ENCODE measurements at regions not wholly inside any gene's neighbourhood (a gene's known extent, or its start where the extent isn't known, plus 50 kb on each side); places are given as distances from the start of the nearest gene placed in this dataset.

DNA sequence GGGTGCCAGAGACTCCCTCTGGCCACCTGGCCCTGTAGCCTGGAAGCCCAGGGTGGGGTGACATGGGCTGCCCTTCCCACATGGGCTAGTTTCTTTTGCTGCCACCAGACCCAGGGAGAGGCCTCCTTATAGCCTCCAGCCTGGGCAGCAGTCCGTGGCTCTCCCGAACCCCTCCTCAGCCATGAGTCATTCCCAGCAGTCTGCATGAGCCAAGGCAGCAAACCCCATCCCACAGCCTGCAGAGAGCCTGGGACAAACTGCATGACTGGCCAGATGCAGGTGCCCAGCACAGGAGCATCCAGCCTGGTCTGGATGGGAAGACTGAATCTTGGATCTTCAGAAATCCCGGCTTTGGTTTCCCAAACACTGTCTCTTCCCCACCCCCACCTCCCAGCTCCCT lies 75.7 kb downstream of the MRPL14 start (continued):
- TF ChIP-seq CTCF (IDR thresholded peaks at IDR 0.05): no peak
- TF ChIP-seq NFIC (IDR thresholded peaks at IDR 0.05; ENCODE audit: borderline replicate concordance): peak; percentile 48; the same call in 1 of the 2 replicates
- TF ChIP-seq TAF1 (IDR thresholded peaks at IDR 0.05; ENCODE audit: borderline replicate concordance, low read depth, low read length): no peak
- TF ChIP-seq, protein P1, sequence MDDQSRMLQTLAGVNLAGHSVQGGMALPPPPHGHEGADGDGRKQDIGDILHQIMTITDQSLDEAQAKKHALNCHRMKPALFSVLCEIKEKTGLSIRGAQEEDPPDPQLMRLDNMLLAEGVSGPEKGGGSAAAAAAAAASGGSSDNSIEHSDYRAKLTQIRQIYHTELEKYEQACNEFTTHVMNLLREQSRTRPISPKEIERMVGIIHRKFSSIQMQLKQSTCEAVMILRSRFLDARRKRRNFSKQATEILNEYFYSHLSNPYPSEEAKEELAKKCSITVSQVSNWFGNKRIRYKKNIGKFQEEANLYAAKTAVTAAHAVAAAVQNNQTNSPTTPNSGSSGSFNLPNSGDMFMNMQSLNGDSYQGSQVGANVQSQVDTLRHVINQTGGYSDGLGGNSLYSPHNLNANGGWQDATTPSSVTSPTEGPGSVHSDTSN (IDR thresholded peaks at IDR 0.05): no peak
- no peak for TF ChIP-seq SMC3 (IDR thresholded peaks at IDR 0.05; ENCODE audit: low read depth, low read length)
- TF ChIP-seq USF1 (IDR thresholded peaks at IDR 0.05; ENCODE audit: borderline replicate concordance, low read depth): no peak
- no peak for TF ChIP-seq GATA2 (CRISPR knock-in tag; IDR thresholded peaks at IDR 0.05)

DNA sequence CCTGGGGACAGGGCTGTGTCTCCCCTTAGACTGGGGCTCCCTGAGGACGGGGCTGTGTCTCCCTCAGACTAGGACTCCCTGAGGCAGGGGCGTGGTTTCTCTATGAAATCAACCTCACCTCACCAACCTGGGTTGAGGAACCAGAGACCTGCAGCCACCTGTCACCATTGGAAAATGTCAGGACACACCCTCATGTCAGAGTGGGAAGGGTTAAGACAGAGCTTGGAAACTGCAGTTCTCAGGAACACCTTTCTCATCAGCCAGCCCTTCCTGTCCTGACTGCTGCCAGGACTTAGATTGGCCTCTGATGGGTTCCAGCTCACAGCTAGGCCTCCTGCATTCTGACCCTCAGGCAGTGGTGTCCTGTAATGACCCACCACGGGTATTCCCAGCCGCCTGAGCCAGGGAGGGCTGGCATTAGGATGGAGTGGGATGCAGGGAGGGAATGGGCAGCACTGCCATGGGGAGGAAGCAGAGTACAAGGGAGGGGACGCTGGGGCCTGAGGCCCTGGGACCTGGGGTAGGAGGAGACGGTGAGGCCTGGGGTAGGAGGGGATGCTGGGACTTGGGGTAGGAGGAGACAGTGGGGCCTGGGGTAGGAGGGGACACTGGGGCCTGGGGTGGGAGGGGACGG lies 76.3 kb downstream of the MRPL14 start:
- TF ChIP-seq EZH2phosphoT487 (IDR thresholded peaks at IDR 0.05; ENCODE audit: borderline replicate concordance, low read depth): no peak
- TF ChIP-seq, protein P2, sequence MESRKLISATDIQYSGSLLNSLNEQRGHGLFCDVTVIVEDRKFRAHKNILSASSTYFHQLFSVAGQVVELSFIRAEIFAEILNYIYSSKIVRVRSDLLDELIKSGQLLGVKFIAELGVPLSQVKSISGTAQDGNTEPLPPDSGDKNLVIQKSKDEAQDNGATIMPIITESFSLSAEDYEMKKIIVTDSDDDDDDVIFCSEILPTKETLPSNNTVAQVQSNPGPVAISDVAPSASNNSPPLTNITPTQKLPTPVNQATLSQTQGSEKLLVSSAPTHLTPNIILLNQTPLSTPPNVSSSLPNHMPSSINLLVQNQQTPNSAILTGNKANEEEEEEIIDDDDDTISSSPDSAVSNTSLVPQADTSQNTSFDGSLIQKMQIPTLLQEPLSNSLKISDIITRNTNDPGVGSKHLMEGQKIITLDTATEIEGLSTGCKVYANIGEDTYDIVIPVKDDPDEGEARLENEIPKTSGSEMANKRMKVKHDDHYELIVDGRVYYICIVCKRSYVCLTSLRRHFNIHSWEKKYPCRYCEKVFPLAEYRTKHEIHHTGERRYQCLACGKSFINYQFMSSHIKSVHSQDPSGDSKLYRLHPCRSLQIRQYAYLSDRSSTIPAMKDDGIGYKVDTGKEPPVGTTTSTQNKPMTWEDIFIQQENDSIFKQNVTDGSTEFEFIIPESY (IDR thresholded peaks at IDR 0.05; ENCODE audit: borderline replicate concordance, low read depth): no peak
- TF ChIP-seq RCOR1 (IDR thresholded peaks at IDR 0.05; ENCODE audit: low read length): peak; percentile 87
- TF ChIP-seq, protein P1 (IDR thresholded peaks at IDR 0.05): peak; percentile 20; the same call in 1 of the 2 replicates
- peak; percentile 58; the same call in 1 of the 2 replicates for TF ChIP-seq TCF12 (IDR thresholded peaks at IDR 0.05)
- TF ChIP-seq FOXJ3 (CRISPR knock-in tag; IDR thresholded peaks at IDR 0.05): peak; percentile 84; the same call in 1 of the 2 replicates
- peak; percentile 38 for TF ChIP-seq RAD21 (IDR thresholded peaks at IDR 0.05; ENCODE audit: low read length)
- no peak for TF ChIP-seq RFX5 (IDR thresholded peaks at IDR 0.05; ENCODE audit: low read length)
- TF ChIP-seq GATA2 (CRISPR knock-in tag; IDR thresholded peaks at IDR 0.05): peak; percentile 79
- TF ChIP-seq SMC3 (IDR thresholded peaks at IDR 0.05; ENCODE audit: low read depth, low read length): peak; percentile 15; the same call in 1 of the 2 replicates
- peak in 1 of 2 experiments; percentile 97; a peak in 2 of 4 replicates for TF ChIP-seq EP300 (IDR thresholded peaks at IDR 0.05; ENCODE audit: borderline replicate concordance in 1 of 2, low read depth in 1 of 2, low read length in 1 of 2)
- no peak for TF ChIP-seq USF2 (IDR thresholded peaks at IDR 0.05; ENCODE audit: borderline replicate concordance, low read depth, low read length)
- TF ChIP-seq IRF3 (IDR thresholded peaks at IDR 0.05; ENCODE audit: low read depth, low read length): no peak
- no peak for TF ChIP-seq FOSL2 (IDR thresholded peaks at IDR 0.05; ENCODE audit: borderline replicate concordance, low read depth)
- peak; percentile 74 for TF ChIP-seq CHD2 (IDR thresholded peaks at IDR 0.05; ENCODE audit: low read length, partially characterized antibody)
- H3K27me3 ChIP-seq (ENCODE audit: insufficient read depth): no peaks in the 10 kb centered on the region
- peak; percentile 87 for DNase-seq
- no peaks in the 10 kb centered on the region for H3K9me3 ChIP-seq
- no peaks in the 10 kb centered on the region for H3K36me3 ChIP-seq (replicated peaks in 1 of 2; ENCODE audit: control insufficient read depth in 1 of 2, insufficient read depth in 2 of 2, low read length in 1 of 2)
- H3F3A ChIP-seq (replicated peaks; ENCODE audit: insufficient read depth): peaks cover 5% of the 10 kb centered on the region
- ChIA-PET CTCF (interaction anchor here (0.8 to 12.2 kb wide), 20 partner anchors 8 to 281 kb away, joined by 3 to 203 read pairs (median 4); partner anchors contain the start of gene VEGFA), POLR2A (interaction anchor here (0.8 to 5.7 kb wide), 13 partner anchors 8 to 281 kb away, joined by 3 to 49 read pairs (median 4); partner anchors contain the start of gene VEGFA)
- no peaks in the 10 kb centered on the region for H4K20me1 ChIP-seq (ENCODE audit: insufficient read depth)
- peak overlapping the region; percentile 68 to 94 for H3K27ac ChIP-seq (ENCODE audit: low read depth in 2 of 2, low read length in 1 of 2)
- H3K9me2 ChIP-seq: no peaks in the 10 kb centered on the region
- H3K4me2 ChIP-seq: peak overlapping the region; percentile 15; the same call in 1 of the 2 replicates
- 40% methylated on average over 4 of the region's 7 CpGs for WGBS (ENCODE audit: low lambda C conversion rate)
- no peaks in the 10 kb centered on the region for H3K79me2 ChIP-seq (ENCODE audit: insufficient read depth)
- no peak overlapping the region for H3K4me3 ChIP-seq (ENCODE audit: low read depth in 2 of 2, low read length in 1 of 2)
- H2AFZ ChIP-seq (ENCODE audit: low read depth): peak overlapping the region; percentile 36; the same call in 1 of the 2 replicates
- peaks cover 53 to 98% of the 10 kb centered on the region in 2 experiments for H3K4me1 ChIP-seq (ENCODE audit: control insufficient read depth in 1 of 2, insufficient read depth in 2 of 2, low read depth in 1 of 2, low read length in 1 of 2)
- peak overlapping the region; percentile 47; the same call in 1 of the 2 replicates for H3K9ac ChIP-seq

Data from SK-N-SH (cell line).